ENCODE measurements at regions not wholly inside any gene's neighbourhood (a gene's known extent, or its start where the extent isn't known, plus 50 kb on each side); places are given as distances from the start of the nearest gene placed in this dataset.

DNA sequence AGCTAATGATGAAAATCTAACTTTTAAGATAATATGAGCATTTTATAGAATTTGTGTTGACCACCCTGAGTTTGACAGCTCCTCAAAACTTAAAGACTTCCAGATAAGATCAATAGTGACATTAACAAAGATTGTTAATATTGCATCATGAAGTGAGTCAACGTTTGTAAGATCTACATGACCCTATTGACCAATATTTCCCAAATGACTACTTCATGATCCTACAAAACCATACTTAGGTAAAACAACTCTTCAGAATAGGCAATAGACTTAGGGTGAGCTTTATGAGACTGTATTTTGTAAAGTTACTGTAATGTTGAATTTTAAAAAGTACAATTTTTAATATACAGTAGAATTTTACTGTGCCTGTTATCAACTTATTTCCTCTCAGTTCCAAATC lies 422.7 kb upstream of the ALCAM start:
- TF ChIP-seq, protein P1, sequence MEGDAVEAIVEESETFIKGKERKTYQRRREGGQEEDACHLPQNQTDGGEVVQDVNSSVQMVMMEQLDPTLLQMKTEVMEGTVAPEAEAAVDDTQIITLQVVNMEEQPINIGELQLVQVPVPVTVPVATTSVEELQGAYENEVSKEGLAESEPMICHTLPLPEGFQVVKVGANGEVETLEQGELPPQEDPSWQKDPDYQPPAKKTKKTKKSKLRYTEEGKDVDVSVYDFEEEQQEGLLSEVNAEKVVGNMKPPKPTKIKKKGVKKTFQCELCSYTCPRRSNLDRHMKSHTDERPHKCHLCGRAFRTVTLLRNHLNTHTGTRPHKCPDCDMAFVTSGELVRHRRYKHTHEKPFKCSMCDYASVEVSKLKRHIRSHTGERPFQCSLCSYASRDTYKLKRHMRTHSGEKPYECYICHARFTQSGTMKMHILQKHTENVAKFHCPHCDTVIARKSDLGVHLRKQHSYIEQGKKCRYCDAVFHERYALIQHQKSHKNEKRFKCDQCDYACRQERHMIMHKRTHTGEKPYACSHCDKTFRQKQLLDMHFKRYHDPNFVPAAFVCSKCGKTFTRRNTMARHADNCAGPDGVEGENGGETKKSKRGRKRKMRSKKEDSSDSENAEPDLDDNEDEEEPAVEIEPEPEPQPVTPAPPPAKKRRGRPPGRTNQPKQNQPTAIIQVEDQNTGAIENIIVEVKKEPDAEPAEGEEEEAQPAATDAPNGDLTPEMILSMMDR (IDR thresholded peaks at IDR 0.05): no peak
- no peak for TF ChIP-seq POLR2A (IDR thresholded peaks at IDR 0.05)
